Astrocyte of the cerebellum (primary cell): ENCODE measurements at regions not wholly inside any gene's neighbourhood (a gene's known extent, or its start where the extent isn't known, plus 50 kb on each side); places are given as distances from the start of the nearest gene placed in this dataset.

Experiments
- DNase-seq: peaks from one replicate; pipeline ENCODE4 v3.0.0-alpha.2; 2011; ENCODE audit warnings: low read depth
- H3K4me3 ChIP-seq: 2 replicates; pipeline ENCODE4 v1.5.1; 2011; ENCODE audit warnings: mild to moderate bottlenecking, low read depth, low read length, moderate library complexity
- in situ Hi-C: cut with HindIII; loops from 2 replicates; pipeline ENCODE4 v1.10.0; 2017; ENCODE audit warnings: low sequenced_read_pairs
- TF ChIP-seq, protein P1 (sequence below): IDR thresholded peaks from 2 replicates; pipeline ENCODE4 v1.5.1; 2012; ENCODE audit warnings: low read length, low read depth, moderate library complexity, mild to moderate bottlenecking; ENCODE audit errors: missing control alignments

DNA sequence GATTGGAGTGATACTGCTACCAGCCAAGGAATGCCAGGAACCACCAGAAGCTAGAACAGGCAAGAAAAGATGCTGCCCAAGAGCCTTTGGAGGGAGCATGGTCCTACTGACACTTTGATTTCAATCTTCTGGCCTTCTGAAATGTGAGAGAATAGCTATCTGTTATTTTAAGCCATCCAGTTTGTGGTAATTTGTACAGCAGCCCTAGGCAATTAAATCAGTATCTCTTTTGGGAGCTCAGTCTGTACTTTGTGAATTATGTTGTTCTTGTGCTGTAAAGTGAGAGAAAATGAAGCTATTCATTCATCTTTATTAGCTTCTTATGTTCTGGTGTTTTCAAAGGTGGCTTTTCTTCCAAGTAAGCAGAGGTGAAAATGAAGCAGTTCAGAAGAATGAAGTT, 381.3 kb downstream of the PDCD6IP start:
- DNase-seq, result no peak
- in situ Hi-C loops, result no loop called here
- TF ChIP-seq, protein P1, sequence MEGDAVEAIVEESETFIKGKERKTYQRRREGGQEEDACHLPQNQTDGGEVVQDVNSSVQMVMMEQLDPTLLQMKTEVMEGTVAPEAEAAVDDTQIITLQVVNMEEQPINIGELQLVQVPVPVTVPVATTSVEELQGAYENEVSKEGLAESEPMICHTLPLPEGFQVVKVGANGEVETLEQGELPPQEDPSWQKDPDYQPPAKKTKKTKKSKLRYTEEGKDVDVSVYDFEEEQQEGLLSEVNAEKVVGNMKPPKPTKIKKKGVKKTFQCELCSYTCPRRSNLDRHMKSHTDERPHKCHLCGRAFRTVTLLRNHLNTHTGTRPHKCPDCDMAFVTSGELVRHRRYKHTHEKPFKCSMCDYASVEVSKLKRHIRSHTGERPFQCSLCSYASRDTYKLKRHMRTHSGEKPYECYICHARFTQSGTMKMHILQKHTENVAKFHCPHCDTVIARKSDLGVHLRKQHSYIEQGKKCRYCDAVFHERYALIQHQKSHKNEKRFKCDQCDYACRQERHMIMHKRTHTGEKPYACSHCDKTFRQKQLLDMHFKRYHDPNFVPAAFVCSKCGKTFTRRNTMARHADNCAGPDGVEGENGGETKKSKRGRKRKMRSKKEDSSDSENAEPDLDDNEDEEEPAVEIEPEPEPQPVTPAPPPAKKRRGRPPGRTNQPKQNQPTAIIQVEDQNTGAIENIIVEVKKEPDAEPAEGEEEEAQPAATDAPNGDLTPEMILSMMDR, result no peak
- no peak overlapping the region for H3K4me3 ChIP-seq

DNA sequence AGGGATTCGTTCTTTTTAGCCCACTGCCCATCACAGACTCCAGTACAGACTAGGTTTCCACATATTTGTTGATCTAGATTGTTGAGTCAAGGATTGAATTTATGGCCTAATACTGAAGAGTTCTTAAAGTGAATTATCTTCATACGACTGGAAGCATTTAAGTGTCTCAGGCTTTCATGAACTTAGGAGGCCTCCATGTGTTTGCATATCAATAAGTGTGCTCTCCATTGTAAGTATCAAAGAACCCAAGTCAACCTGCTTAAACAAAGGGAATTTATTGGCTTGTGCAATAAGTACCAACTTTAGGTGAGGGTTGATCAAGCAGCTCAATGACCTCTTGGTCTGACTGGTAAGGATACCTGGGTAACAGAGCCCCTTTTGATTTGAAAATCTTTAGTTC, 382.1 kb downstream of the PDCD6IP start:
- no peak for DNase-seq
- in situ Hi-C loops, result no loop called here
- TF ChIP-seq, protein P1, result no peak
- no peak overlapping the region for H3K4me3 ChIP-seq

DNA sequence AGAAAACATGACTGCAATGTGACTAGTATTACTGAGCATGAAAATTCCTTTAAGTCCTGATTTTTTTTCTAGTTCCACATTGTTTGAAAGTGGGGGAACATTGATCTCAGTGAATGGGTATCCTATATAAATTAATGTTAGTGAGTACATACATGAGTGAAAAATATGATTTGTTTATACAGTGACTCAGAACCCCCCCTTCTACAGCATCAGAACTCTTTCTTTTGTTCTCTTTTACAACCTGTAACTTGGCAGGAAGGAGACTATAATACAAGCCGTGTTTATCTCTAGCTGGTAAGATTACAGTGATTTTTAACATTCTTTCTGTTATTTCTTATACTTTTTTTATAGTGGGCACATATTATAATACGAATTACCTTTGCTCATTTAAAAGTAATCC, 384.7 kb downstream of the PDCD6IP start:
- TF ChIP-seq, protein P1, result no peak
- no peak overlapping the region for H3K4me3 ChIP-seq
- in situ Hi-C loops, result no loop called here
- no peak for DNase-seq

DNA sequence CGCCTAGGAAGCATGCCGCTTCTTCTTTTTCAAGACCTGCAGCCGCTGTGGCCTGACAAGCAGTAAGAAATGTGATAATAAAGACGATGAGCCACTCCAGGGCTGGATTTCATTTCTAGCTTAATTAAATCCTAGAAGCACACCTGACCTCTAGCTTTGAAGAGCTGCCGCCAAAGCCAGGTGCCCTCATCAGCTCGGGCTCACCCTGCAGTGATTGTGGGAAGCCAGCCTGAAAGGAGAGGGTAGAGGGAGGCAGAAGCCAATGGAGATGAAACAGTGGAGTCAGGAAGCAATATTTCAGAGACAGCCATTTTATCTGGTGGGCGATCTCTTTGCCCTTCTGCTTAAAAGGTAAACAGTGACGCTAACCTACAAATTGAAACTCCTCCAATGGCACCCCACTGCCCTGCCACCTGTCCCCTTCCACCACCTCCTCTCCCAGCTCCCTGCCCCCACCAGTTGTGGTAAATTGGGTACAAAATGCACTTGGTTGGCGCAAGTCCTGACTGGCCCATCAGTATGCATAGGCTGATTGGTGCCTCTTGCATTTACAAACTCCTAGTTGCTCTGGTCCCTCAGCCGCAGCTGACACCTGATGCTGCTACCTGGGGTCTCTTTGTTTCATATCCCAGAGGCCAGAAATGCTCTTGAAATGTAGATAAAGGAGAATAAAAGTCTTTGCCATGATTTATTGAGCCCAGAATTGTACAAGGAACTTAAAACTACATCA, 385.3 kb downstream of the PDCD6IP start:
- in situ Hi-C loops, result no loop called here
- TF ChIP-seq, protein P1, result no peak
- no peak overlapping the region for H3K4me3 ChIP-seq
- no peak for DNase-seq

DNA sequence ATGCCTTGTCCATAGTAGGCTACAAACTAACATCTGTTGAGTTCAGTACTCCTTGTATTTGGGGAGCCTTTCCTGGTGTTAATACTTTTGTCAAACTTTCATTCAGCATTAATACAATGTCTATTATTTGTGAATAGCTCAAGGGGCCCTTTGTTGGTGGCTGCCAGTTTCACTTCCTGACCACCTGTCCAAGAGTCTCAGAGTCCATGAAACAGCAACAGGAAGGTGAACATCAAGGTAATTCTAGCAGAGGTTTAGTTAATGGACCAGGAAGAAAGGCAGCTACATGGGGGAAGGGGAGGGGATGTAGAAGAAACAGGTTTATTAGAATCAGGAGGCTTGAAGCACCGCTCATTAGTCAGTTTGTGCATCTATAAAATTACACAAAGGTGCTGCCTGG, 386.9 kb downstream of the PDCD6IP start:
- in situ Hi-C loops, result no loop called here
- no peak for DNase-seq

DNA sequence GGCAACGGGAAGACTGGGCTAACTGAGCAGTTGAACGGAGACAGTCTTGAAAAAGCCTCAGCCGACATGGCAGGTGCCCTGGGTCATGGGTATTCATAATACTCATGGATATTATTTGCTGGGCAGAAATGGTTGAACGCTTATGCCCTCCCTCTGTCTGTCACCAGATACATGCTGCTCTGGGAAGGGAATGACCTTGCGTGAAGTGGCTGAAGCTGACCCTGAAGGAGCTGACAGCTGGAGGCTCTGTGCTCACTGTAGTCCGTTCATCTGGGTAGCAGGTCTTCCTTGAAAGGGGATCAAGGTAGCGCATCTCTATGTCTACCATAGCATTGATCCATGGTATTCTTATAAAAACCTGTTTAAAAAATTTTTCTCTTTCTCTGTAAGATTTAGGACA, 390.7 kb downstream of the PDCD6IP start:
- TF ChIP-seq, protein P1, result no peak
- in situ Hi-C loops, result no loop called here
- no peak overlapping the region for H3K4me3 ChIP-seq
- no peak for DNase-seq

More for the DNA sequence above, 386.9 kb downstream of the PDCD6IP start:
- TF ChIP-seq, protein P1, result no peak
- H3K4me3 ChIP-seq, result no peak overlapping the region
